ENCODE measurements at regions not wholly inside any gene's neighbourhood (a gene's known extent, or its start where the extent isn't known, plus 50 kb on each side); places are given as distances from the start of the nearest gene placed in this dataset.

- Histone ChIP-seq H3K4me3 (peak overlapping the region; percentile 47 to 54 (median 48)), H3K36me3 (no peaks in the 10 kb centered on the region), H3K4me1 (peaks cover 10 to 18% (median 17%) of the 10 kb centered on the region in 4 donors), H3K27me3 (no peaks in the 10 kb centered on the region), H3K9me3 (no peaks in the 10 kb centered on the region), H3K27ac (replicated peaks in 1 of 4) (peak overlapping the region in 3 of 4 donors; percentile 15 to 63 (median 35))
- intact Hi-C loops (cut with DNase I), result no loop called here
- no peak for DNase-seq (ENCODE audit: extremely low spot score)
- TF ChIP-seq CTCF (IDR thresholded peaks at IDR 0.05) (no peak), POLR2AphosphoS5 (IDR thresholded peaks at IDR 0.05) (no peak), EP300 (IDR thresholded peaks at IDR 0.05) (no peak), POLR2A (IDR thresholded peaks at IDR 0.05; ENCODE audit: low read depth) (no peak)
- WGBS, result 67% methylated on average over 8 of the region's 8 CpGs
Measured at GRCh38 chr3:194057570-194058188, 78.3 kb upstream of the HES1 start.

GRCh38 chr3:194058189-194058571, 77.8 kb upstream of the HES1 start:
- H3K9me3 ChIP-seq, result no peaks in the 10 kb centered on the region
- peaks cover 10 to 18% (median 17%) of the 10 kb centered on the region in 4 donors for H3K4me1 ChIP-seq
- H3K4me3 ChIP-seq, result peak overlapping the region; percentile 47 to 54 (median 48)
- no peak for TF ChIP-seq CTCF (IDR thresholded peaks at IDR 0.05)
- no peak for TF ChIP-seq POLR2A (IDR thresholded peaks at IDR 0.05; ENCODE audit: low read depth)
- TF ChIP-seq POLR2AphosphoS5 (IDR thresholded peaks at IDR 0.05), result peak in 1 of 2 donors; percentile 37
- H3K36me3 ChIP-seq, result no peaks in the 10 kb centered on the region
- peak overlapping the region in 3 of 4 donors; percentile 15 to 63 (median 35) for H3K27ac ChIP-seq (replicated peaks in 1 of 4)
- WGBS, result 3% methylated on average over 20 of the region's 31 CpGs
- intact Hi-C loops (cut with DNase I), result no loop called here
- H3K27me3 ChIP-seq, result no peaks in the 10 kb centered on the region
- no peak for DNase-seq (ENCODE audit: extremely low spot score)

GRCh38 chr3:194058753-194059152, 77.2 kb upstream of the HES1 start:
- WGBS, result 71% methylated on average over 1 of the region's 1 CpG
- no peak for DNase-seq (ENCODE audit: extremely low spot score)
- intact Hi-C loops (cut with DNase I), result no loop called here
- H3K4me1 ChIP-seq, result peaks cover 10 to 18% (median 17%) of the 10 kb centered on the region in 4 donors
- H3K27ac ChIP-seq (replicated peaks in 1 of 4), result peak overlapping the region in 3 of 4 donors; percentile 15 to 63 (median 35)
- H3K27me3 ChIP-seq, result no peaks in the 10 kb centered on the region
- H3K4me3 ChIP-seq, result peak overlapping the region; percentile 47 to 54 (median 48)
- no peaks in the 10 kb centered on the region for H3K36me3 ChIP-seq
- H3K9me3 ChIP-seq, result no peaks in the 10 kb centered on the region
- TF ChIP-seq POLR2A (IDR thresholded peaks at IDR 0.05; ENCODE audit: low read depth), result no peak
- no peak for TF ChIP-seq EP300 (IDR thresholded peaks at IDR 0.05)
- TF ChIP-seq CTCF (IDR thresholded peaks at IDR 0.05), result no peak
- TF ChIP-seq POLR2AphosphoS5 (IDR thresholded peaks at IDR 0.05), result no peak

GRCh38 chr3:194061421-194062030, 74.4 kb upstream of the HES1 start:
- H3K27ac ChIP-seq (replicated peaks in 1 of 4), result no peak overlapping the region
- no peaks in the 10 kb centered on the region for H3K9me3 ChIP-seq
- H3K27me3 ChIP-seq, result no peaks in the 10 kb centered on the region
- no peak overlapping the region for H3K4me3 ChIP-seq
- no peaks in the 10 kb centered on the region for H3K36me3 ChIP-seq
- intact Hi-C loops (cut with DNase I), result loop anchor here (5.0 kb wide), 1 partner anchor 59 kb away; no protein-coding TSS in a partner anchor
- peaks cover 10 to 18% (median 17%) of the 10 kb centered on the region in 4 donors for H3K4me1 ChIP-seq
- WGBS, result 71% methylated on average over 3 of the region's 3 CpGs
- TF ChIP-seq POLR2A (IDR thresholded peaks at IDR 0.05; ENCODE audit: low read depth), result no peak
- TF ChIP-seq EP300 (IDR thresholded peaks at IDR 0.05), result no peak
- no peak for TF ChIP-seq POLR2AphosphoS5 (IDR thresholded peaks at IDR 0.05)
- DNase-seq (ENCODE audit: extremely low spot score), result no peak

- H3K27me3 ChIP-seq, result no peaks in the 10 kb centered on the region
- H3K27ac ChIP-seq (replicated peaks in 1 of 4), result no peak overlapping the region
- intact Hi-C loops (cut with DNase I), result loop anchor here (5.0 kb wide), 1 partner anchor 61 kb away; no protein-coding TSS in a partner anchor
- H3K9me3 ChIP-seq, result no peaks in the 10 kb centered on the region
- no peaks in the 10 kb centered on the region for H3K36me3 ChIP-seq
- H3K4me1 ChIP-seq, result peaks cover 10 to 15% (median 14%) of the 10 kb centered on the region in 4 donors
- no peak overlapping the region for H3K4me3 ChIP-seq
- TF ChIP-seq CTCF (IDR thresholded peaks at IDR 0.05), result no peak
- TF ChIP-seq POLR2AphosphoS5 (IDR thresholded peaks at IDR 0.05), result no peak
- no peak for TF ChIP-seq EP300 (IDR thresholded peaks at IDR 0.05)
- TF ChIP-seq POLR2A (IDR thresholded peaks at IDR 0.05; ENCODE audit: low read depth), result no peak
- DNase-seq (ENCODE audit: extremely low spot score), result no peak
- WGBS, result 61% methylated on average over 3 of the region's 3 CpGs
Measured at GRCh38 chr3:194062830-194063229, 73.1 kb upstream of the HES1 start.
